NCI-H2196 treated with DMSO at 0.1 percent for 48 hours (cell line): ENCODE measurements at regions not wholly inside any gene's neighbourhood (a gene's known extent, or its start where the extent isn't known, plus 50 kb on each side); places are given as distances from the start of the nearest gene placed in this dataset.

Source experiments
- DNase-seq: peaks from one replicate; lab custom pipeline; 2025; ENCODE audit not compliant: unreplicated experiment; lab: John Stamatoyannopoulos, UW

DNA sequence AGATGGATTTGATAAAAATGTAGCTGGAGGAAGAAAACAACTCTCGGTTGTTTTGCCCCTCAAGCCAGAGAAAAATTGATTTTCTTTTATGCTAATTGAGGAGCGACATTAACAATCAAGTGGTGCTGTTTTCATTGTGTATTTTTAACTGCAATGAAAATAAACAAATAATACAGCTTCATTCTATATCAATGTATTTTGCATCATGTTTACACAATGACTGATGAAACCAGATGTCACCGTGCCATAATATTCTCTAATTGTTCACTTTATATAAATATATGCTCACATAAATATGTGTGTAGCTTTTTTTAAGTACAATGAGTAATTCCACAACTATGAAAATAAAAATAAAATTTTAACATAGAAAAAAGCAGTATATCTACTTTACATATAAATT is 139.0 kb upstream of the PRDM9 start:
- DNase-seq: no peak

- no peak for DNase-seq
Observed at GRCh38 chr5:23367874-23368273, 139.5 kb upstream of the PRDM9 start.

DNA sequence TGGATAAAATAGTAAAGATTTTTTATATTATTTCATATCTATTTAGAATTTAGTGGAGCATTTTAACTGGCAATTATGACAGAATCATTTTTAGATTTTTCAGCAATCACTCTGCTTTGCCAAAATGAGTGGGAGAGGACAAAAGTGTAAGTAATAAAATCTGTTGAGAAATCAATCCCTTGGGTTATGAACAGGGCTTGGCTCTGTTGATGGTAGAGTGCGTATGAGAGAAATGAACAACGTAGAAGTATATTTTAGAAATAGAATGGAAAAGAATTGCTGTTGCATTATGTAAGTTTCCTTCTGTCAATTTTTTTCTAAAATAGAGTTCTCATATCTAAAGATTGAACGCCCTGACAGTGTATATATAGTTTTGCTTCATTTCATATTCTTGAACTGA is 154.1 kb upstream of the PRDM9 start:
- no peak for DNase-seq

DNA sequence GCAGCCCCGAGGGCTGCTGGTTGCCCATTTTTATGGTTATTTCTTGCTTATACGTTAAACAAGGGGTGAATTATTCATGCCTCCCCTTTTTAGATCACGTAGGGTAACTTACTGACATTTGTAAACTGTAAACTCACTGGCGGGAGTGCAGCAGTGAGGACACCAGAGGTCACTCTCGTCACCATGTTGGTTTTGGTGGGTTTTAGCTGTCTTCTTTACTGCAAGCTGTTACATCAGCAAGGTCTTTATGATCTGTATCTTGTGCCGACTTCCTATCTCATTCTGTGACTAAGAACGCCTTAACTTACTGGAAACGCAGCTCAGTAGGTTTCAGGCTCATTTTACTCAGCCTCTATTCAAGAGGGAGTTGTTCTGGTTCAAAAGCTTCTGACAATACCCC is 155.0 kb upstream of the PRDM9 start:
- DNase-seq: no peak

GRCh38 chr5:23343121-23343520 is 164.3 kb upstream of the PRDM9 start:
- DNase-seq: no peak

GRCh38 chr5:23332650-23333251 is 174.7 kb upstream of the PRDM9 start:
- no peak for DNase-seq

DNA sequence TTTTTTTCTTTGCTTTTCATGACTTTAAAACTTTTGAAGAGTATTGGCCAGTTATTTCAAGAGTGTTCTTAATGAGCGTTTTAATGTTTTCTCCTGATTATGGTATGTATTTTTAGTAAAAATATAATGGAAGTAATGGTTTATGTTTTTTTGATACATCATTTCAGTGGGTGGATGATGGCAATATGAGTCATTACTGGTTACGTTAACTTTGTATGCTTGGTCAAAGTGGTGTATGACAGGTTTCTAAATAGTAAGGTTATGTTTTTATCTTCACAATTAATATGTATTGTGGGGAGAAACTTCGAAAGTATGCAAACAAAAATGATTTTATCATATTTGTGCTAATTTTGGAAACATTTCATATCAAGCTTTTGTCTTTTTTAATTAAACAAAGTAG is 176.7 kb upstream of the PRDM9 start:
- DNase-seq: no peak

- DNase-seq: no peak
Observed at GRCh38 chr5:23319901-23320300, 187.5 kb upstream of the PRDM9 start.

GRCh38 chr5:23318960-23319359 is 188.4 kb upstream of the PRDM9 start:
- no peak for DNase-seq

DNA sequence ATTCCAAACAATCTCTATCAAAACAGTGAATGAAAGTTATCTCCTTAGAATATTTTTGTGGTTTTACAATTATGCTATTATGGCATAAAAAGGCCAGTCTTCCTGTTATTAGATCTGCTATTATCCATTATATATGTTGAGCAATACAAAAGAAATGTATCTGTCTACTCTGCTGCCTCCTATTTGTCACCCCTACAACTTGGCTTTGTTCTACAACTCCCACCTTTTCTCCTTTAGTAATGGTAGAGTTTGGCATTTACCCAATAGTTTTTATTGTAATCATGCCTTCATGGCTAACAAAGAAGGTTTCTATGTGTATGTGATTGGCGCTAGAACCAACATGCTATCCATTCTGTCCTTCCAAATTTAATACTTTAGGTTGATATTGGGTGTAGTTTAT is 189.2 kb upstream of the PRDM9 start:
- DNase-seq: no peak

- no peak for DNase-seq
Observed at GRCh38 chr5:23316060-23316591, 191.3 kb upstream of the PRDM9 start.

- DNase-seq: no peak
Observed at GRCh38 chr5:23314827-23315226, 192.6 kb upstream of the PRDM9 start.

DNA sequence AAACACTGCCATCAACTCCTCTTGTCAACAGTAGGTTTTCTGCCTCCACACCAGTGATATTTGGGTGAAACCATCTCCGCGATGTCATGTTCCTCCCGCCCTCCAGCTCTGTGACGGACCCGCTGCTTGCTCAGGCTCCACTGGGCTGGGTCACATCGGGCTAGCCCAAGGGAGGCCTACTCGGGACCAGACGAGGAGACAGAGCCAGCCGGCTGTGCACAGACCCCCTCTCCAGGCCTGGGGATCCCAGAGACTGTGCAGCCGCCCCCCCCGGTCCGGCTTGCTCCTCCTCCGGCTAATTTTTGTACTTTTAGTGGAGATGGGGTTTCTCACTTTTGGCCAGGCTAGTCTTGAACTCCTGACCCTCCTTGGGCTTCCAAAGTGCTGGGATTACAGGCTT is 202.4 kb upstream of the PRDM9 start:
- DNase-seq: no peak

DNA sequence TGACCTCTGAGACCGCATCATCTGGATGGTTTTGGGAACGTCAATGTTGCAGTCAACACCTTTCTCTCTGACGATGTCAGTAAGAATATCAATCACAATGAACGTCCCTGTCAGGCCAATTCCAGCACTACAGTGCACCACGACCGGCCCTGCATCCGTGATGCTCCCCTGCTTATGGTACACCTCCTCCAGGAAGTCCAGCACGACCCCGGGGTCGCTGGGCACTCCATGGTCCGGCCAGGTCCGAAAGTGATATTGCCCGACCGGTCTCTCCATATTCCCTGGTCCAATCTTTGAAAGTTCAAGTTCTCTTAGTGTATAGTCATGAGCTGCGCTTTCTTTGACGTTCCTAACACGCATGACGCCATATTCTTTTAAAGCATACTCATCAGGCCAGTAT is 203.6 kb upstream of the PRDM9 start:
- DNase-seq: no peak

- DNase-seq: no peak
Observed at GRCh38 chr5:23303435-23303834, 204.0 kb upstream of the PRDM9 start.

- DNase-seq: no peak
Observed at GRCh38 chr5:23302438-23302837, 205.0 kb upstream of the PRDM9 start.

- DNase-seq: no peak
Observed at GRCh38 chr5:23289162-23289561, 218.2 kb upstream of the PRDM9 start.

- DNase-seq: no peak
Observed at GRCh38 chr5:23284656-23285055, 222.8 kb upstream of the PRDM9 start.

DNA sequence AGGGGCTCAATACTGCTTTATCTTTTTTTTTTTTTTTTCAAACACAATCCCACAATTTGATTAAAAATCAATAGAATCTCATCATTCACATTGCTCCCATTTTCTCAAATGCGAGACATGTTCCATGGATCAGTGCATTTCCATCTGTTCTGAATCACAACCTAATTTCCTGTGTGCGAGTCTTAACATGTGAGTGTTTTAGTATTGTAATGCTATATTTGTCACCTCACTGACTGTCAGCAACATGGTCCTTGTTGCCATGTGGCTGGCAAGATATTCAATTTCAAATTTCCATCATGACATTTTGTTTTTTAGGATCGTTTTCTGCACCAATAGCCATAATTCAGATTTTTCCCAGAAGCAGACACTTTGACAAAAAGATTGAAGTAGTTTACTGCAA is 233.2 kb upstream of the PRDM9 start:
- no peak for DNase-seq

GRCh38 chr5:23269981-23270380 is 237.4 kb upstream of the PRDM9 start:
- DNase-seq: no peak

- no peak for DNase-seq
Observed at GRCh38 chr5:23268136-23268535, 239.3 kb upstream of the PRDM9 start.

- no peak for DNase-seq
Observed at GRCh38 chr5:23260621-23261020, 246.8 kb upstream of the PRDM9 start.

DNA sequence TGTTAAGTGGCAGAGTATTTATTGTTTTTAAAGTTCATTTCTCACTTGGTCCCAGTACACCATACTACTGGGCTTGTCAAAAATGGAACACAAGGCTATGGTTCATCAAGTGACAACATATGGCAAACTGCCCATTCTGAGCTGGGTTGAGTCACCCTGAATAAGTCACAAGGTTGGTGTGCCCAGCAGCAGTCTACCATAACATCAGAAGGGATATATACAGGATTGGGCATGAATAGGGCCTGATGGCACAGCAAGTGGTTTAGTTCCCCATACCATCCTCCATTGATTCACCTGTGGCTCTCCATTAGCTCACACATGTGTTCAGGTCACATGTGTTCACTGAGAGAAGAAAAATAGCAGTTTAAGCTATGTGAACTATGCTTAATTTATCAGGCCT is 249.8 kb upstream of the PRDM9 start:
- no peak for DNase-seq
